GM18517 (cell line): ENCODE measurements at regions not wholly inside any gene's neighbourhood (a gene's known extent, or its start where the extent isn't known, plus 50 kb on each side); places are given as distances from the start of the nearest gene placed in this dataset.

ENCODE experiments used
- ATAC-seq: cut with Tn5 transposase; IDR thresholded peaks from one replicate; pipeline ENCODE4 v1.9.1; 2021; ENCODE audit warnings: mild to moderate bottlenecking, moderate library complexity; ENCODE audit not compliant: unreplicated experiment

- ATAC-seq = no peak
These were observed 76.7 kb upstream of the IER5L start for GRCh38 chr9:129254566-129255287.

- no peak for ATAC-seq
These were observed 75.8 kb upstream of the IER5L start for GRCh38 chr9:129253803-129254381.

- no peak for ATAC-seq
These were observed 75.1 kb upstream of the IER5L start for GRCh38 chr9:129252937-129253802.

- no peak for ATAC-seq
These were observed 72.7 kb upstream of the IER5L start for GRCh38 chr9:129250786-129251185.

GRCh38 chr9:129247285-129248153 is 69.5 kb upstream of the IER5L start:
- no peak for ATAC-seq

- no peak for ATAC-seq
These were observed 67.2 kb upstream of the IER5L start for GRCh38 chr9:129245276-129245675.

GRCh38 chr9:129242971-129243561 is 65.0 kb upstream of the IER5L start:
- ATAC-seq = no peak

- ATAC-seq = no peak
These were observed 64.3 kb upstream of the IER5L start for GRCh38 chr9:129242191-129242941.

GRCh38 chr9:129241725-129242124 is 63.7 kb upstream of the IER5L start:
- no peak for ATAC-seq

GRCh38 chr9:129240581-129241211 is 62.6 kb upstream of the IER5L start:
- no peak for ATAC-seq

- no peak for ATAC-seq
These were observed 62.0 kb upstream of the IER5L start for GRCh38 chr9:129239946-129240490.

GRCh38 chr9:129237803-129238202 is 59.7 kb upstream of the IER5L start:
- ATAC-seq = no peak

GRCh38 chr9:129237164-129237611 is 59.1 kb upstream of the IER5L start:
- ATAC-seq = no peak

GRCh38 chr9:129236441-129237145 is 58.5 kb upstream of the IER5L start:
- ATAC-seq = no peak

- ATAC-seq = no peak
These were observed 57.9 kb upstream of the IER5L start for GRCh38 chr9:129235931-129236331.

GRCh38 chr9:129235041-129235930 is 57.2 kb upstream of the IER5L start:
- ATAC-seq = no peak

- ATAC-seq = no peak
These were observed 56.4 kb upstream of the IER5L start for GRCh38 chr9:129234491-129234890.
